ENCODE measurements at regions not wholly inside any gene's neighbourhood (a gene's known extent, or its start where the extent isn't known, plus 50 kb on each side); places are given as distances from the start of the nearest gene placed in this dataset.

DNA sequence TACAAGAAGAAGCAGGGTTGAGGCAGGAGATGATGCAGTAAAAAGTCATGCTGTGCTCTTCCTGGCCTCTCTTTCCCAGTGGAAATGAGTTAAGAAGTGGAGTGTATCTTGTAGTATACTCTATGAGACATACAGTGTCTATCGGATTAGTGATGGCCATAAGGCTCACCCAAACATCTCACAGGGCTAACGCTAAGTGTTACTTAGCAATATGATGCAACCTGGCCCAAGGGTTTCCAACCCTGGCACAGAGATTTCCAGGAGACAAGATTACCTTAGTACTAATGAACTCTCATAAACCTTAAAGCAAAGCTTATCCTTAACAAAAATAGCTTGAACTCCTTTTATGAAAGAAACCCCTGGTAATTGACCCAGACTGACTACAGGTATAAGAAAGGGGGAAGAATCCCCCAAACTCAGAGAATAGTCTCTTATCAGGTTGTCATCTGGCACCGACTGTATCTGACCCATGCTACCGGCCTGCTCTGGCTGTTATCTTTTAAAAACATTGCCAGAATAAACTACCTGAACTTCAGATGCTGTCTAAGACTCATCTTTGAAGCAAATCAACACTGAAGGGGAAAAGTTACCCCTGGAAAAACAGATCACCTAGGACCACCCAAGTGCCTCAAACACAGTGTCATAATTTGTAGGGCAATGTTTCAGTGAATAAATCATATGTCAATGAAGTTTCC is 1002.0 kb downstream of the REEP3 start (continued):
- TF ChIP-seq POU6F1 (CRISPR knock-in tag; IDR thresholded peaks at IDR 0.05; ENCODE audit: borderline replicate concordance, low read depth) (no peak), ESRRG (CRISPR knock-in tag; IDR thresholded peaks at IDR 0.05) (no peak), PPARA (CRISPR knock-in tag; IDR thresholded peaks at IDR 0.05; ENCODE audit: borderline replicate concordance) (no peak)

DNA sequence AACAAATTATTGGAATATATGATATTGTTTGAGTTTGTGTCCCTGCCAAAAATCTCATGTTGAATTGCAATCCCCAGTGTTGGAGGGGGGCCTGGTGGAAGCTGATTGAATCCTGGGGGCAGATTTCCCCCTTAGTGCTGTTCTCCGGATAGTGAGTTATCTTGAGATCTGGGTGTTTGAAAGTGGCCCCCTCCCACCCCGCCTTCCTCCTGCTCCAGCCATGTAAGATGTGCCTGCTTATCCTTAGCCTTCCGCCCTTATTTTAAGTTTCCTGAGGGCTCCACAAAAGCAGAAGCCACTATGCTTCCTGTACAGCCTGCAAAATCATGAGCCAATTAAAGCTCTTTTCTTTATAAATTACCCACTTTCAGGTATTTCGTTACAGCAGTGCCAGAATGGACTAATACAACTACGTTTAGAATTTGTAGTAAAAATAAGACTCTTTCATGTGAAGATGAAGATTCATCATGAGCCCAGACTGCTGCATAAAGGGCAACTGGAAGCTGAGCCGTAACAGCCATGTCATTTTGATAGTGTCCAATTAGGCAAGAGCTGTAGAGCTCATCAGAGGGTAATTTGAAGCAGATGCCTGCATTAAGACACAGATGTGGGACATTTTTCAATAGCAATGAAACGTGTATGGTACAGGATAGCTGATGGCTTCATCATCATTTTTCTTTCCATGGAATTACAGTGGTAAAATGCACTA is 1007.2 kb downstream of the REEP3 start:
- TF ChIP-seq CREB5 (CRISPR knock-in tag; IDR thresholded peaks at IDR 0.05; ENCODE audit: low read depth) (no peak), OSR1 (CRISPR knock-in tag; IDR thresholded peaks at IDR 0.05) (no peak), RARB (CRISPR knock-in tag; IDR thresholded peaks at IDR 0.05) (no peak), ZC3H10 (CRISPR knock-in tag; IDR thresholded peaks at IDR 0.05) (no peak), TCF4 (CRISPR knock-in tag; IDR thresholded peaks at IDR 0.05; ENCODE audit: borderline replicate concordance) (peak; percentile 93), POU6F1 (CRISPR knock-in tag; IDR thresholded peaks at IDR 0.05; ENCODE audit: borderline replicate concordance, low read depth) (no peak), ISL1 (CRISPR knock-in tag; IDR thresholded peaks at IDR 0.05) (no peak)

DNA sequence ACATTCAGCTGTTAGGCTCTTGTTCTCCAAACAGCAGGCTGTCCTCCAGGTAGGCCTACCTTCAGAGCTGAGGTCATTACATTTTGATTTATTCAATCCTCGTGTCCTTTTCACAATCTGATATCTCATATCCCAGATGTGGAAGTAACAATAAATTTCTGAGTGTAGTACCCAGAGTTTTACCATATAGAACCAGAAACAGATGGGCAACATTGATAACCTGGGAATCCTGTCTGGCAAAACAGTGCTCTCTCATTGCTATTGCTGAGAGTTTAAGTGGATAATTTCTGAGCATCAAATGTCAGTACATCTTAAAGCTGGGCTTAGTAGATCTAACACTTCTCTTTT is 1007.8 kb downstream of the REEP3 start:
- peak; percentile 60; the same call in 1 of the 2 replicates for TF ChIP-seq TCF4 (CRISPR knock-in tag; IDR thresholded peaks at IDR 0.05; ENCODE audit: borderline replicate concordance)
- peak; percentile 81 for TF ChIP-seq TSHZ2 (CRISPR knock-in tag; IDR thresholded peaks at IDR 0.05)
- no peak for TF ChIP-seq ZC3H10 (CRISPR knock-in tag; IDR thresholded peaks at IDR 0.05)
- no peak for TF ChIP-seq CREB5 (CRISPR knock-in tag; IDR thresholded peaks at IDR 0.05; ENCODE audit: low read depth)
- TF ChIP-seq ZNF70 (CRISPR knock-in tag; IDR thresholded peaks at IDR 0.05): no peak
- no peak for TF ChIP-seq PPARA (CRISPR knock-in tag; IDR thresholded peaks at IDR 0.05; ENCODE audit: borderline replicate concordance)
- TF ChIP-seq ARNTL (CRISPR knock-in tag; IDR thresholded peaks at IDR 0.05; ENCODE audit: borderline replicate concordance, low read depth): no peak
- no peak for TF ChIP-seq ESRRG (CRISPR knock-in tag; IDR thresholded peaks at IDR 0.05)
- TF ChIP-seq POU6F1 (CRISPR knock-in tag; IDR thresholded peaks at IDR 0.05; ENCODE audit: borderline replicate concordance, low read depth): no peak
- TF ChIP-seq, protein P1, sequence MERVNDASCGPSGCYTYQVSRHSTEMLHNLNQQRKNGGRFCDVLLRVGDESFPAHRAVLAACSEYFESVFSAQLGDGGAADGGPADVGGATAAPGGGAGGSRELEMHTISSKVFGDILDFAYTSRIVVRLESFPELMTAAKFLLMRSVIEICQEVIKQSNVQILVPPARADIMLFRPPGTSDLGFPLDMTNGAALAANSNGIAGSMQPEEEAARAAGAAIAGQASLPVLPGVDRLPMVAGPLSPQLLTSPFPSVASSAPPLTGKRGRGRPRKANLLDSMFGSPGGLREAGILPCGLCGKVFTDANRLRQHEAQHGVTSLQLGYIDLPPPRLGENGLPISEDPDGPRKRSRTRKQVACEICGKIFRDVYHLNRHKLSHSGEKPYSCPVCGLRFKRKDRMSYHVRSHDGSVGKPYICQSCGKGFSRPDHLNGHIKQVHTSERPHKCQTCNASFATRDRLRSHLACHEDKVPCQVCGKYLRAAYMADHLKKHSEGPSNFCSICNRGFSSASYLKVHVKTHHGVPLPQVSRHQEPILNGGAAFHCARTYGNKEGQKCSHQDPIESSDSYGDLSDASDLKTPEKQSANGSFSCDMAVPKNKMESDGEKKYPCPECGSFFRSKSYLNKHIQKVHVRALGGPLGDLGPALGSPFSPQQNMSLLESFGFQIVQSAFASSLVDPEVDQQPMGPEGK (CRISPR knock-in tag; IDR thresholded peaks at IDR 0.05; ENCODE audit: borderline replicate concordance): no peak
- no peak for TF ChIP-seq CSDC2 (CRISPR knock-in tag; IDR thresholded peaks at IDR 0.05)
- no peak for TF ChIP-seq SNAI2 (CRISPR knock-in tag; IDR thresholded peaks at IDR 0.05)
- no peak for TF ChIP-seq GLIS3 (CRISPR knock-in tag; IDR thresholded peaks at IDR 0.05)
- TF ChIP-seq ZFP30 (CRISPR knock-in tag; IDR thresholded peaks at IDR 0.05): no peak
- TF ChIP-seq ZFP3 (CRISPR knock-in tag; IDR thresholded peaks at IDR 0.05): no peak
- ATAC-seq: no peak; the same call in 2 of the 3 replicates

More for the DNA sequence above, 1007.2 kb downstream of the REEP3 start:
- peak; percentile 50; the same call in 1 of the 3 replicates for ATAC-seq
